ENCODE measurements at regions not wholly inside any gene's neighbourhood (a gene's known extent, or its start where the extent isn't known, plus 50 kb on each side); places are given as distances from the start of the nearest gene placed in this dataset.

- TF ChIP-seq, protein P1, sequence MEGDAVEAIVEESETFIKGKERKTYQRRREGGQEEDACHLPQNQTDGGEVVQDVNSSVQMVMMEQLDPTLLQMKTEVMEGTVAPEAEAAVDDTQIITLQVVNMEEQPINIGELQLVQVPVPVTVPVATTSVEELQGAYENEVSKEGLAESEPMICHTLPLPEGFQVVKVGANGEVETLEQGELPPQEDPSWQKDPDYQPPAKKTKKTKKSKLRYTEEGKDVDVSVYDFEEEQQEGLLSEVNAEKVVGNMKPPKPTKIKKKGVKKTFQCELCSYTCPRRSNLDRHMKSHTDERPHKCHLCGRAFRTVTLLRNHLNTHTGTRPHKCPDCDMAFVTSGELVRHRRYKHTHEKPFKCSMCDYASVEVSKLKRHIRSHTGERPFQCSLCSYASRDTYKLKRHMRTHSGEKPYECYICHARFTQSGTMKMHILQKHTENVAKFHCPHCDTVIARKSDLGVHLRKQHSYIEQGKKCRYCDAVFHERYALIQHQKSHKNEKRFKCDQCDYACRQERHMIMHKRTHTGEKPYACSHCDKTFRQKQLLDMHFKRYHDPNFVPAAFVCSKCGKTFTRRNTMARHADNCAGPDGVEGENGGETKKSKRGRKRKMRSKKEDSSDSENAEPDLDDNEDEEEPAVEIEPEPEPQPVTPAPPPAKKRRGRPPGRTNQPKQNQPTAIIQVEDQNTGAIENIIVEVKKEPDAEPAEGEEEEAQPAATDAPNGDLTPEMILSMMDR (conservative IDR thresholded peaks at IDR 0.05): no peak
- no peak for TF ChIP-seq ZFX (IDR thresholded peaks at IDR 0.05)
These were observed 430.2 kb downstream of the USP25 start for GRCh38 chr21:16159971-16160350.

Measured in C4-2B (cell line).